SJSA1 (cell line): ENCODE measurements at regions not wholly inside any gene's neighbourhood (a gene's known extent, or its start where the extent isn't known, plus 50 kb on each side); places are given as distances from the start of the nearest gene placed in this dataset.

Source experiments
- DNase-seq, 2 experiments: peaks; one replicate each; pipeline ENCODE4 v3.0.0-alpha.2; 2015 to 2020; ENCODE audit warnings: low spot score in 2 of 2, low read depth in 1 of 2
- H3K27ac ChIP-seq: fragments of 250-450 bp; sonication (Bioruptor Pico); 2 replicates; pipeline ENCODE4 v1.5.1; 2020; ENCODE audit warnings: mild to moderate bottlenecking, moderate library complexity
- H3K27me3 ChIP-seq: fragments of 250-450 bp; sonication (Bioruptor Pico); replicated peaks from 2 replicates; pipeline ENCODE4 v1.5.1; 2020; ENCODE audit warnings: mild to moderate bottlenecking, moderate library complexity
- H3K36me3 ChIP-seq: fragments of 250-450 bp; sonication (Bioruptor Pico); 2 replicates; pipeline ENCODE4 v1.5.1; 2020; ENCODE audit warnings: mild to moderate bottlenecking
- H3K4me1 ChIP-seq: fragments of 250-450 bp; sonication (Bioruptor Pico); replicated peaks from 2 replicates; pipeline ENCODE4 v1.6.1; 2021; ENCODE audit warnings: mild to moderate bottlenecking
- H3K4me3 ChIP-seq: fragments of 250-450 bp; sonication (Bioruptor Pico); 2 replicates; pipeline ENCODE4 v1.5.1; 2020; ENCODE audit warnings: mild to moderate bottlenecking
- H3K9me3 ChIP-seq: fragments of 250-450 bp; sonication (Bioruptor Pico); replicated peaks from 2 replicates; pipeline ENCODE4 v1.5.1; 2020; ENCODE audit warnings: mild to moderate bottlenecking

DNA sequence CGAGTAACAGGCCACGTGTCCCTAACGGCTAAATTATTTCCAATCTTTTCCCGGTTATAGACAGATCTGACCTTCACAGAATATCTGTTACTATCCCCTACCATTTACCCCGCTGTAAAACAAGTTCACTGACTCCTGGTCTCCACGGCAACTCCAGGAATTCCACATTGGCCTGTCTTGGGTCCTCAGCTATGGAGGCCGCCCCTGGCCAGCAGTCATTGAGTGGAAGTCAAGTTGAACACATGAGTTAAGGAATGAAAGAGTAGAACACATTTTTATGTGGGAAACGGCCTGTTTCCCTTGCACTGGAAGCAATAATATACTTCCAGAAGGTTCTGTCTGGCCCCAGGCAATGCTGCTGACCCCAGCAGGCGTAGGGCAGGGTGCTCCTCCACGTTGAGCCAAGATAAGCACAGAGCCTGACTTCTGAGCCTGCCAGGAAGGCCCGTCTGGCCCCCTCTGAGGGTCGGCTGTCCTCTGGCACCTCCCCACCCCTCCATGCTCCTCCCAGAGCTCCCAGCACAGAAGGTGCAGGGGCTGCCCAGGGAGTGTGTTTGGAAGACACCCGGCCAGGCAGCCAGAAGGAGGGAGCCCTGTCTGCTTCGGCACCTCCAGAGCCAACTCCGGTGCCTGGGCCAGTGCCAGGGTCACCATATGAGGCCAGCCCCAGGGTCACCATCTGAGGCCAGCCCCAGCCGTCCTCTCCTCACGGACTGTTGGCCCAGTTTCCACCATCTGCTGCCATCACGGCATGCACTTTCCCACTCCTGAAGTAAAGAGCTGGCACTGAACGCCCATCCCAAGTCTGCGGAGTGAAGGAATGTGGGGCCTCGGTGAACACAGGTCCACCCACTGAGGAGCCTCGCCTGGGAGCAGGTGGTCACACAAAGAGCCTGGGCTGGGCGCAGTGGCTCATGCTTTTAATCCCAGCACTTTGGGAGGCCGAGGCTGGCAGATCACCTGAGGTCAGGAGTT is 813.2 kb downstream of the BRD1 start:
- Histone ChIP-seq H3K9me3 (no peaks in the 10 kb centered on the region; the same call in 1 of the 2 replicates), H3K27me3 (no peaks in the 10 kb centered on the region), H3K36me3 (no peaks in the 10 kb centered on the region), H3K4me1 (no peaks in the 10 kb centered on the region), H3K27ac (no peak overlapping the region), H3K4me3 (no peak overlapping the region)
- peak in 1 of 2 experiments; percentile 31 for DNase-seq

GRCh38 chr22:49013707-49014106 is 814.0 kb downstream of the BRD1 start:
- Histone ChIP-seq H3K9me3 (no peaks in the 10 kb centered on the region; the same call in 1 of the 2 replicates), H3K36me3 (no peaks in the 10 kb centered on the region), H3K27ac (no peak overlapping the region), H3K4me3 (no peak overlapping the region), H3K27me3 (no peaks in the 10 kb centered on the region), H3K4me1 (no peaks in the 10 kb centered on the region)
- DNase-seq = no peak

DNA sequence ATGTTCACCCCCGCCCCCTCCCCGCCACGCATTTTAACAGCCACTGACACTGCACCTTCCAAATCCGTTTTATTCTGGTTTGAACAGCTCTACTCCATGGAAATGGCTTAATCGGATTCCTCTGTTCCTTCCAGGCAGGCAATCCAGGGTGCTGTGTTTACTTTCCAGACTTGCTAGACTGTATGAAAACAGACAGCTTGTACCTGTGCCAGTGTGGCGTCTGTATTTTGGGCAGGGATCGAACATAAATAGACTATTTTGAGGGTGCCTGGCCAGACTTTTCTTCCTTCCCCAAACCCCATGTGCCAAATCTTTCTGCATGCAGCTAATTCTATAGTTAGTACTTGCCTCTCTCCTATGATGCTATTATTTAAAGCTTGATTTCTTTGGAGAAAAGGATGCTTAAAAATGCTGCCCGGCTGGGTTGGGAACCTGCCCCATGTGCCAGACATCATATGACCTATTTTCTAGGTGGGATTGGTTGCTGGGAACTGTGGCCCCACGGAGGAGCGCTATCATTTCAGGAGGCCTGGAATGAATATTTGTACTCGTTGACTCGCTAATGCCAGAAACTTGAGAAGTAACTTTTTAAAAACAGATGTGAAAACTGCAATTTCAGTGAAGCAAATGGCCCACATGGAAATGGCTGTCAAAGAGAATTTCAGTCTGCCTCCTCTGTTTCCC is 814.8 kb downstream of the BRD1 start:
- no peak overlapping the region for H3K4me3 ChIP-seq
- no peaks in the 10 kb centered on the region; the same call in 1 of the 2 replicates for H3K9me3 ChIP-seq
- no peaks in the 10 kb centered on the region for H3K27me3 ChIP-seq
- H3K27ac ChIP-seq = no peak overlapping the region
- no peak for DNase-seq
- H3K4me1 ChIP-seq = no peaks in the 10 kb centered on the region
- no peaks in the 10 kb centered on the region for H3K36me3 ChIP-seq

DNA sequence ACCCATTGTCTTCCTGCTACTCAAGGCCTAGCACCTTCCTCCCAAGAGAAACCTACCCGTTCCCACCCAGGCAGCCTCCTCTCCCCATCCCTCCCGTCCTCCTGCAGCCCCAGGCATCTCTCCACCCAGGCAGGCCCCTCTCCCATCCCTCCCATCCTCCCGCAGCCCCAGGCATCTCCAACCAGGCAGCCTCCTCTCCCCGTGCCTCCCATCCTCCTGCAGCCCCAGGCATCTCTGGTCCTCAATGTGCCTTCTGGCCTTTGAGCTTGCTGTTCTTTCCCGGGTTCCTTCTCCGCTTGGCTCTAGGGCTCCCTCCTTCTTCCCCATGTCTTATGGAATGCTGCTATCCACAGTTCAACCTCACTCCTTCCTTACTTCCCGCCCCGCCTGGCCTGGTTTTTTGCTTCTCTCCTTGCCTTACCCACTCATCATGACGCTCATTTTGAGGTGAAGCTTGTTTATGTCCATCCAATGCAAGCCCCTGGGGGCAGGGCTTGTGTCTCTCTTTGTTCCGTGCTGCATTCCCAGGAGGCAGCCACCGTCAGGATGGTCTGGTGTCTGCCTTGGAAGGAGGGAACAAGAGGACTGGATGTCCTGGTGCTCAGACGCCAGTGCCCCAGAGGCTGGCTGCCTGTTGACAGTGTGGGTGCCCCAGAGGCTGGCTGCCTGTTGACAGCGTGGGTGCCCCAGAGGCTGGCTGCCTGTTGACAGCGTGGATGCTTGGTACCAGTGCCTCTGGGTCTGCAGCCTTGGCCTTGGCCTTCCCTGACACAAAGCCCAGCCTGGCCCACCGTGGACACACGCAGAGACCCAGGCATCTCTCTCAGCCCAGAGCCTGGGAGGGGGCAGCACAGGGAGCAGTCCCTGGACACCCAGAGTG is 815.7 kb downstream of the BRD1 start:
- H3K27ac ChIP-seq = no peak overlapping the region
- no peaks in the 10 kb centered on the region; the same call in 1 of the 2 replicates for H3K9me3 ChIP-seq
- no peak overlapping the region for H3K4me3 ChIP-seq
- DNase-seq = peak in 1 of 2 experiments; percentile 25
- H3K36me3 ChIP-seq = no peaks in the 10 kb centered on the region
- H3K27me3 ChIP-seq = no peaks in the 10 kb centered on the region
- no peaks in the 10 kb centered on the region for H3K4me1 ChIP-seq

DNA sequence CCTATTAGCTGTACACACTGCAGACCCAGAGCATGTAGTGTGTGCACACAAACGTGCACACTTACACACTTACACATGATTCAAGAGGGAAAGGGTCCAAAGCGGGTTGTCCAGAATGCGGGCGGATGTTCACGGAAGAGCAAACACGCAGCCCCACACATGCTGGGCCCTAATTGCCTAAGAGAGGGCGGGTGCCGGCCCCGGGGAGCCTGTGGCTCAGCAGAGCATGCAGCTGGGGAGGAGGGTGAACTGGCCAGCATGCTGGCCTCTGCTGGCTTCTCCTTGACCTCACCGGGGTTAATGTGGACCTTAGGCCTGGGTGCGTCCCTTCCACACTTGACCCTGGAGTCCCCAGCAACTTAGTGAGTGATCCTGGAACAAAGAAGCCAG is 816.3 kb downstream of the BRD1 start:
- no peaks in the 10 kb centered on the region; the same call in 1 of the 2 replicates for H3K9me3 ChIP-seq
- no peaks in the 10 kb centered on the region for H3K36me3 ChIP-seq
- no peaks in the 10 kb centered on the region for H3K4me1 ChIP-seq
- no peak overlapping the region for H3K27ac ChIP-seq
- no peaks in the 10 kb centered on the region for H3K27me3 ChIP-seq
- peak in 1 of 2 experiments; percentile 35 for DNase-seq
- no peak overlapping the region for H3K4me3 ChIP-seq

DNA sequence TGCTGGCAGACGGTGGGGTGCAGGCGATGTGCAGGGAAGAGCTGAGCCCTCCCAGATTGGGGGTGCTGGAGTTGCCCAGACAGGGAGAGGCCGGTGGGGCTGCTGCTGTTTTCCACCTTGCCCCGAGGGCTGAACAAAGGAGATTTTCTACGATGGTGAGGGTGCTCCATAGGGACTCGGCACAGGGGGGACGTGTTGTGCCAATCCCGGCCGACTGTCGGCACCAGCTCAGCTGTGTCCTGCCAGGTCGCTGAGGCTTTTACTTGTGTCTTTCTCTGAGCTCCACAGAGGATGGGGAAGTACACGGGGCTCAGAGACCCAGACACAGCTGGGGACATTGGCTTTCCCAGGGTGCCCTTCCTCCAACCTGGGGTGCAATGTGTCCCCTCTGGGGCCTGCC is 816.8 kb downstream of the BRD1 start:
- no peak overlapping the region for H3K27ac ChIP-seq
- no peaks in the 10 kb centered on the region; the same call in 1 of the 2 replicates for H3K9me3 ChIP-seq
- H3K4me1 ChIP-seq = no peaks in the 10 kb centered on the region
- peak in 1 of 2 experiments; percentile 32 for DNase-seq
- H3K36me3 ChIP-seq = no peaks in the 10 kb centered on the region
- H3K4me3 ChIP-seq = no peak overlapping the region
- no peaks in the 10 kb centered on the region for H3K27me3 ChIP-seq

- Histone ChIP-seq H3K27ac (no peak overlapping the region), H3K9me3 (no peaks in the 10 kb centered on the region; the same call in 1 of the 2 replicates), H3K36me3 (no peaks in the 10 kb centered on the region), H3K4me1 (no peaks in the 10 kb centered on the region), H3K4me3 (no peak overlapping the region), H3K27me3 (no peaks in the 10 kb centered on the region)
- peak in 1 of 2 experiments; percentile 27 for DNase-seq
These were observed 817.4 kb downstream of the BRD1 start for GRCh38 chr22:49010070-49010863.

DNA sequence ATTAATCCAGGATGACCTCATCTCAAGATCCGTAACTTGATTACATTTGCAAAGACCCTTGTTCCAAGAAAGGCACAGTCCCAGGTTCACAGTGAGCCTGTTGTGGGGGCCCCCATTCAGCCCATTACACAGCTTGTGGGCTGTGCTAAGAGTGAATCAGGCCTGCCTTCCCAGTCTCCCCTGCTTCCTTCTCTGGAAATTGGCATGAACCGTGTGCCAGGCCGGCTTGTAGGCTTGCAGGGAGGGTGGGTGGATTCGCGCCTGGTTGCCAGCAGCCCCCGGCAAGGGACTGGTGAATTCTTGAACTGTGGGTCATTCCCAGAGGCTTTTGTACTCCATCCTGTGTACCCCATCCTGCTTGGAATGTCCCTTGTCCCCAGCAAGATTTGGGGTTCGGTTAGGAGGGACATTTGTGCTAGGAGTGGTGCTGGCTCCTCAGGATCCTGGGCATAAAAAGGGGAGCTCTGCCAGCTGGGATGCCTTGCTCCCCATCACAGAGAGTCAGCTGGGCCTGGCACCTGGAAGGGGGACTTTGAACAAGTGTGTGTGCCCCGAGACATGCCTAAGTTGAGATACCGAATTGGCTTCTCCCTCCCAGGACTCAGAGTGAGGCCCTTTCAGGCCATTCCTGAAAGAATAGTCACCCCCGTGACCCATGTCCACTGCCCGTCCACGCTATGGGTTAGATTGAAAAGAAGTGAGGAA is 818.2 kb downstream of the BRD1 start:
- Histone ChIP-seq H3K27ac (no peak overlapping the region), H3K9me3 (no peaks in the 10 kb centered on the region; the same call in 1 of the 2 replicates), H3K27me3 (no peaks in the 10 kb centered on the region), H3K4me3 (no peak overlapping the region), H3K4me1 (no peaks in the 10 kb centered on the region), H3K36me3 (no peaks in the 10 kb centered on the region)
- peak in 1 of 2 experiments; percentile 29 for DNase-seq

DNA sequence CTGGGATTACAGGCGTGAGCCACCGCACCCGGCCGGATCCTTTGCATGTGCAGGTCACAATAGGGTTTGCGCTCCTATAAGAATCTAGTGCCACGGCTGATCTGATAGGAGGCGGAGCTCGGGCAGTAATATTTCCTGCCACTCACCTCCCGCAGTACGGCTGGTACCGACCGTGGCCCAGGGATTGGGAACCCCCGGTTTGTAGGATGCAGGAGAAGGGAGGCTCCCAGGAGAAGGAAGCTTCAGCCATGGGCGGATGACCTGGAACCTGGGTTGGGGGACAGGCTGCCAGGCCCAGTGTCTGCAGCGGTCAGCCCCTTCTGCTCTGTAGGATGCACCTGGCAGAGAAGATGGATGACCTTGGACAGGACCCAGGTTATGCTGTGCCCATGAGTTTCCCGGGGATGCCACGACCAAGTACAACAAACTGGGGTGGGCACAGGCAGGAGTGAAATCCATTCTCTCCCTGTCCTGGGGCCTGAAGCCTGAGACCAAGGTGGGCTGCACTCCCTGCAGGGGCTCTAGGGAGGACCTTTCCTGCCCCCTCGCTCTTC is 818.9 kb downstream of the BRD1 start:
- no peaks in the 10 kb centered on the region for H3K27me3 ChIP-seq
- no peaks in the 10 kb centered on the region for H3K4me1 ChIP-seq
- H3K27ac ChIP-seq = no peak overlapping the region
- DNase-seq = peak in 1 of 2 experiments; percentile 33
- H3K36me3 ChIP-seq = no peaks in the 10 kb centered on the region
- H3K9me3 ChIP-seq = no peaks in the 10 kb centered on the region; the same call in 1 of the 2 replicates
- no peak overlapping the region for H3K4me3 ChIP-seq

DNA sequence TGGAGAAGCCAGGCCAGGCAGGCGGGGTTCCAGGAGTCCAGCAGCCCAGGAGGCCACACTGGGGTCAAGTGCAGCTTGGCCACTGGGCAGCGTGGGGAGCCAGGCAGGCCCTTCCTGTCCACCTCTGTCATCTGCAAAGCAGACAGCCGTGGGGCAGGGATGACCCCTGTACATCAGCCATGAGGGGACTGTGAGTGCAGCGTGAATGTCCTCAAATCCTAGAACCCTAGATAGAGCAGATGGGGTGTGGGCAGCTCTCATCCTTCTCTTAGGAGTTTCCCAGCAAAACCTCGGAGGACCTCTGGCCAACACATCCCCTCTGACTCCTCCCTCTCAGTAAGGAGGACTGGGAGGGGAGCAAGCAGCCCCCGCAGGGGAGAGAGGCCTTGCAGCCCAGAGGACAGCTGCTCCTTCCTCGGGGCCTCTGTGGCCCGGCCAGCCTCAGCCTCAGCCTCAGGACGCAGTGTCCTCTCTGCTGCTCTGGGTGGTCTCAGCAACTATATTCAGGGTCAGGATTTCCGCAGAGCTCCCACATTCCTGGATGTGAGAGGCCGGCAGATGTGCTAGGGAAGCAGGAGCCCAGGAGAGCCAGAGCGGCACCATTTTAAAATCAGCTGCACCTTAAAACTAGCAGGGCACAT is 820.5 kb downstream of the BRD1 start:
- no peaks in the 10 kb centered on the region for H3K36me3 ChIP-seq
- no peak overlapping the region for H3K27ac ChIP-seq
- H3K9me3 ChIP-seq = no peaks in the 10 kb centered on the region; the same call in 1 of the 2 replicates
- no peak overlapping the region for H3K4me3 ChIP-seq
- DNase-seq = peak in 1 of 2 experiments; percentile 31
- H3K27me3 ChIP-seq = no peaks in the 10 kb centered on the region
- no peaks in the 10 kb centered on the region for H3K4me1 ChIP-seq

GRCh38 chr22:49006207-49007012 is 821.3 kb downstream of the BRD1 start:
- no peaks in the 10 kb centered on the region; the same call in 1 of the 2 replicates for H3K9me3 ChIP-seq
- H3K36me3 ChIP-seq = no peaks in the 10 kb centered on the region
- no peak overlapping the region for H3K27ac ChIP-seq
- H3K4me1 ChIP-seq = no peaks in the 10 kb centered on the region
- H3K4me3 ChIP-seq = no peak overlapping the region
- peak in 1 of 2 experiments; percentile 28 for DNase-seq
- H3K27me3 ChIP-seq = no peaks in the 10 kb centered on the region
